ENCODE measurements at regions not wholly inside any gene's neighbourhood (a gene's known extent, or its start where the extent isn't known, plus 50 kb on each side); places are given as distances from the start of the nearest gene placed in this dataset.
A peak's percentile ranks its signal among the peaks of the same experiment; 100 is the strongest.

GRCh38 chr2:437756-438393, 150.0 kb upstream of the ALKAL2 start:
- Mint-ChIP-seq H3K9me3 (ENCODE audit: unreplicated experiment) (no peaks in the 10 kb centered on the region), H3K4me1 (ENCODE audit: unreplicated experiment) (peaks cover 27% of the 10 kb centered on the region), H3K27ac (ENCODE audit: unreplicated experiment) (no peak overlapping the region), H3K4me3 (ENCODE audit: unreplicated experiment) (no peak overlapping the region), H3K27me3 (ENCODE audit: unreplicated experiment) (peaks cover 2% of the 10 kb centered on the region), H3K36me3 (ENCODE audit: low read depth, unreplicated experiment) (no peaks in the 10 kb centered on the region)
- DNase-seq (ENCODE audit: low spot score), result no peak
- TF ChIP-seq CTCF (IDR thresholded peaks at IDR 0.05; ENCODE audit: unreplicated experiment), result no peak

- no peak for DNase-seq (ENCODE audit: low spot score)
- Mint-ChIP-seq H3K4me3 (ENCODE audit: unreplicated experiment) (no peak overlapping the region), H3K27me3 (ENCODE audit: unreplicated experiment) (peaks cover 2% of the 10 kb centered on the region), H3K9me3 (ENCODE audit: unreplicated experiment) (no peaks in the 10 kb centered on the region), H3K36me3 (ENCODE audit: low read depth, unreplicated experiment) (no peaks in the 10 kb centered on the region), H3K27ac (ENCODE audit: unreplicated experiment) (no peak overlapping the region), H3K4me1 (ENCODE audit: unreplicated experiment) (peaks cover 27% of the 10 kb centered on the region)
- TF ChIP-seq CTCF (IDR thresholded peaks at IDR 0.05; ENCODE audit: unreplicated experiment), result no peak
Measured at GRCh38 chr2:437180-437579, 149.3 kb upstream of the ALKAL2 start.

- Mint-ChIP-seq H3K9me3 (ENCODE audit: unreplicated experiment) (no peaks in the 10 kb centered on the region), H3K4me3 (ENCODE audit: unreplicated experiment) (no peak overlapping the region), H3K27me3 (ENCODE audit: unreplicated experiment) (peaks cover 2% of the 10 kb centered on the region), H3K27ac (ENCODE audit: unreplicated experiment) (no peak overlapping the region), H3K4me1 (ENCODE audit: unreplicated experiment) (peaks cover 30% of the 10 kb centered on the region), H3K36me3 (ENCODE audit: low read depth, unreplicated experiment) (no peaks in the 10 kb centered on the region)
- TF ChIP-seq CTCF (IDR thresholded peaks at IDR 0.05; ENCODE audit: unreplicated experiment), result no peak
- no peak for DNase-seq (ENCODE audit: low spot score)
Measured at GRCh38 chr2:436205-436604, 148.3 kb upstream of the ALKAL2 start.

- Mint-ChIP-seq H3K27ac (ENCODE audit: unreplicated experiment) (peak overlapping the region; percentile 65), H3K27me3 (ENCODE audit: unreplicated experiment) (peaks cover 2% of the 10 kb centered on the region), H3K9me3 (ENCODE audit: unreplicated experiment) (no peaks in the 10 kb centered on the region), H3K4me3 (ENCODE audit: unreplicated experiment) (peak overlapping the region; percentile 76), H3K36me3 (ENCODE audit: low read depth, unreplicated experiment) (no peaks in the 10 kb centered on the region), H3K4me1 (ENCODE audit: unreplicated experiment) (peaks cover 45% of the 10 kb centered on the region)
- TF ChIP-seq CTCF (IDR thresholded peaks at IDR 0.05; ENCODE audit: unreplicated experiment), result no peak
- no peak for DNase-seq (ENCODE audit: low spot score)
Measured at GRCh38 chr2:434625-435024, 146.7 kb upstream of the ALKAL2 start.

GRCh38 chr2:433216-433615, 145.3 kb upstream of the ALKAL2 start:
- Mint-ChIP-seq H3K36me3 (ENCODE audit: low read depth, unreplicated experiment) (no peaks in the 10 kb centered on the region), H3K9me3 (ENCODE audit: unreplicated experiment) (no peaks in the 10 kb centered on the region), H3K27ac (ENCODE audit: unreplicated experiment) (no peak overlapping the region), H3K4me3 (ENCODE audit: unreplicated experiment) (no peak overlapping the region), H3K4me1 (ENCODE audit: unreplicated experiment) (peaks cover 48% of the 10 kb centered on the region), H3K27me3 (ENCODE audit: unreplicated experiment) (peaks cover 5% of the 10 kb centered on the region)
- DNase-seq (ENCODE audit: low spot score), result no peak
- no peak for TF ChIP-seq CTCF (IDR thresholded peaks at IDR 0.05; ENCODE audit: unreplicated experiment)

Data from endothelial cell (in vitro differentiated cells).